GM21367 (cell line): ENCODE measurements at regions not wholly inside any gene's neighbourhood (a gene's known extent, or its start where the extent isn't known, plus 50 kb on each side); places are given as distances from the start of the nearest gene placed in this dataset.
"Not testable (repeated sequence)": the region's sequence is repeated elsewhere in the genome, so short reads cannot be mapped to it uniquely, and the experiment has no call there.

ENCODE experiments used
- ATAC-seq: cut with Tn5 transposase; IDR thresholded peaks from one replicate; pipeline ENCODE4 v1.9.1; 2021; ENCODE audit not compliant: unreplicated experiment

DNA sequence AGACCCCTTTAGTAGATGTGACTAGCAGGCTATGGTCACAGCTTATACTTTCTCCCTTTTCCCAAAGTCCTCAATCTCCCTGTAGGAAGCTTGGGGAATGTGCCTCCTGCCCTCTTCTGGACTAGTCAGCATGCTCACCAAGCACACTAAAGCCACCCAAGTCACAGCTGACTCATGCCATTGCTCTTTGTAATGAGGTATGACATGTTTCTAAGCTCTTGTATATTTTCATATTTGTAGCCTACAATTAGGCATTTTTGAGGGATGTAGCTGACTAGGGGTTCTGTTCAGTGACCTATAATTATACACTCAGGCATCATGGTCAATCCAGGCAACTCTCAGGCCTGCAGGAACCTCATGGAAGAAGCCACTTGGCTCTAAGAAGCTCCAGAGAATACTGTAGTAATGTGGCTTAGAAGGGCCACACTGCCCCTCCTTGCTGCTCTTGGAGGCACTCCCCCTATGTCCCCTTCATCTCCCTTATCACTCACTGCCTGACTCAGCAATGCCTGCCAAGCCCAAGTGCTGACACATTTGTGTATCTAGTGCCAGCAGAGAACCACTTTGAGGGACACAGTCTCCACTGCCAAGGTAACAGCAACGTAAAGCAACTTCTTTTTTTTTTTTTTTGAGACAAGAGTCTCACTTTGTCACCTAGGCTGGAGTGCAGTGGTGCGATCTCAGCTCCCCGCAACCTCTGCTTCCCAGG lies 86.2 kb downstream of the RPL27A start:
- no peak for ATAC-seq

DNA sequence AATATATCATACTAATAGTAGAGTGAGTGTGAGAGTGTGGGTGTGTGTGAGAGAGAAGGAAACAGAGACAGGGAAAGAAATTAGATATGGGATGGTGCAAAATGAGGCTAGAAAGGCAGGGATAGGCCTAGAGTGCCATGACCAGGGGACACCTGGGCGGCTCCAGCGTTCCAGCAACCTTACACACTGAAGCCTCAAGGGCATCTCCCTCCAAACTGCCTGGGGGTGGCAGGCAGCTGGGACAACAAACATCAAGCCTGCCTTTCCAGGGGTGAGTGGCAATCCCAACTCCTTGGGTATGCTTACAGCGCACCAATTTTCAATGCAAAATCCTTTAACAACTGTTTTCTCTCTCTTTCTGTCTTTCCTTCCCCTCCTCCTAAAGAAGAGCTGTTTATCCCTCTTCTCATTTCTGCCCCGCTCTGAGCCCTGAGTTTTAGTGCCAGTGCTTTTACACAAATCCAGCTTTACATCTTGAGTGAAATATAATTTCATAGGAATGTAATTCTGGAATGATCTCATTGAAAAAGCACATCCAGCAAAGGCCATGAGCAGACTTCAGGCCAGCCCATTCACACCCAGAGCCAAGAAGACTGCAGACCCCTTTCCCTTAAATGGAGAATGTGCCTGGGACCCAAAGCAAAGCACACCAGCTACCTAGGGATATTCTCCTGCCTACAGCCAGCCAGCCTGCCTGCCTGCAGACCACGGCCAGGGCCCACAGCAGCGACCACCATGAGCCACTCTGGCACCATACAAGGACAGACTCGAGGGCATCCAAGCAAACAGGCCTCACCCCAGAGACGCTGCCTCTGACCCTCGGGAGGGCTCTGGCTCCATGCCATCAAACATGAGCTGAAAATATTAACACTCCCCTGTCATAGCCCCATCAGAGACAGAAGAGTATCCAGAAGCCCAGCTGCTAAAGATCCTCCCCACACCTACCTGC lies 90.3 kb downstream of the RPL27A start:
- no peak for ATAC-seq

DNA sequence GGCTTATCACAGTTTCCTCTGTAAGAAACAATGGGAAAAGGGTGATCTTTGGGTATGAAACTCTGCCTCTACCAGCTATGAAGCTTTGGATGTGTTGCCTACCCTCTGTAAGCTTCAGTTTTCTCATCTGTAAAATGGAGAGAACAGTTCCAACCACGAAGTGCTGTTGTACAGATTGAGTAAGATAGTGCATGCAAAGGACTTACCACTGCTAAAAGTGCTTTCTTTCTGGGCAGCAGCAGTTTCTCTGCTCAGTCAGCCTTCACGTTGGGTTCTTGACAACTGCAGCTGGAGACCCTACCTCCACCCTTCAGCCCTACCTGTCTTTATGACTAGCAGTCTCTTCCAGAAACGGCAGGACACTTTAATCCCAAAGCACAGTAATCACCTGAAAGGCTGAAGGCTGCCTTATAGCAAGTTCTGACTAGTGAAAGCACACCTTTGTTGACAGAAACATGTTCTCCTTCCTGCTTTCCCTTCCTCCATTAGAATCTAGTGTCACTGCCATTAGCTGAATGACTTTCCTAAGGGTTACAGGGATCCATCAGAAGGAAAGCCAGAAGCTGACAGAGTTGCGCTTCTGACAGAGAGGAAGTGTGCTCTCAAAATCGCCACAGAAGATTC lies 91.4 kb downstream of the RPL27A start:
- no peak for ATAC-seq

DNA sequence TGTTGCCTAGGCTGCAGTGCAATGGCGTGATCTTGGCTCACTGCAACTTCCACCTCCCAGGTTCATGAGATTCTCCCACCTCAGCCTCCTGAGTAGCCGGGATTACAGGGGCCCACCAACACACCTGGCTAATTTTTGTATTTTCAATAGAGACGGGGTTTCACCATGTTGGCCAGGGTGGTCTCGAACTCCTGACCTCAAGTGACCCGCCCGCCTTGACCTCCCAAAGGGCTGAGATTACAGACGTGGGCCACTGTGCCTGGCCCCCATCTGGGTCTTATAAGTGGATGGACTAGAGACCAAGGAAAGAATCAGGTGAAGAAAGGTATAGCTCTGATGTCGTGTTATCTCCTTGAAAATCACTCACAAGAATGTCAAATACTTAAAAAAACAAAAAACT lies 92.3 kb downstream of the RPL27A start:
- ATAC-seq, result not testable (repeated sequence)

DNA sequence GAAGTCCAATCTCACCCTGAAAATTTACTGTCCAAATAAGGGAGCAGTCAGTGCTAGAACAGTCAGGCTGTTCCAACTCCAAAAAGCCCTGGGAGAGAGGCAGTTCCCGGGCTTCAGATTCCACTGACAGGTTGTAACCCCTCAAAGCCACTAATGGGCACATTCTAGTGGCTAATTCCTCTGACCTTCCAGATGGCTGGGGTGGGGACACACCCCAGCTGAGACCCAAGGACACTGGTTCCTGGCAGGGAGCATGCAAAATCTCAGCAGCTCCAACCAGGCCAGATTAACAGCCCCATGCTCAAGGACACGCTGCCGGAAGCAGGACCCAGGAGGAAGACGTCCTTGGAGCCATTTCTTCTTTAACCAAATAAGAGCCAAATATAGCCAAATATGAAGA lies 92.7 kb downstream of the RPL27A start:
- no peak for ATAC-seq

DNA sequence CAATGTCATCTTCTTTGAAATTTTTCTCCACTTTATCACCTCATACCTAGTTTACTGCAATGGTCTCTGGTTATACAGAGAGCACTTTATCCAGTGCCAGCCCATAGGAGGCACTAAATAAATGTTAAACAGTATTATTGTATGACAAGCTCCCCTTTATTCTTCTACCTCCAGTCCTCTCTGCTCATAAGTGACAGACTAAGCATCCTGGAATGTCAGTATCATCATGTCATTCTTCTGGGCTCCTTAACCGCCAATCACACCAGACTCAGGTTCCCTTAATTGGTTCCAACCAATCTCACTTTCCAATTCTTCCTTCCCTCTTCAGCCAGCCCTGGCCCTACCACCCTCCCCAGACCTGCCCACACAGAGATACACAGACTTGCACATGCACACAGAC lies 93.1 kb downstream of the RPL27A start:
- ATAC-seq, result no peak

DNA sequence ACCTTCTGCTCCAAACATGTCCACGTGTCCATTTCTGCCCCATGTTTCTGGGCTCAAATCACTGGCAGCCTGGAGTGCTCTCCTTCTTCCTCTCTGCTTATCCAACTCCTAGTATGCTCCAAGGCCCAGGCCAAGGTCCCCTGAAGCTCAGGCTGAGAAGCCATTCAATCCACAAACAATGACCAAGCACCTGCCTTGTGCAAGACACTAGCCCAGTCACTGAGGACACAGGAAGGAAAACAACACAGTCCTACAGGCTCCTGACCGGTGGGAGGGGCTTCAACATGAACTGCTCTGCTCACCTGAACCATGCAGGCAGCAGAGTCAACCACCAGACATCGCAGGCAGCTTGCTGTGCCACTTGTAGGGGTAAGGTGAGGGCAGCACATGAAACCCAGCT lies 93.6 kb downstream of the RPL27A start:
- ATAC-seq, result no peak

DNA sequence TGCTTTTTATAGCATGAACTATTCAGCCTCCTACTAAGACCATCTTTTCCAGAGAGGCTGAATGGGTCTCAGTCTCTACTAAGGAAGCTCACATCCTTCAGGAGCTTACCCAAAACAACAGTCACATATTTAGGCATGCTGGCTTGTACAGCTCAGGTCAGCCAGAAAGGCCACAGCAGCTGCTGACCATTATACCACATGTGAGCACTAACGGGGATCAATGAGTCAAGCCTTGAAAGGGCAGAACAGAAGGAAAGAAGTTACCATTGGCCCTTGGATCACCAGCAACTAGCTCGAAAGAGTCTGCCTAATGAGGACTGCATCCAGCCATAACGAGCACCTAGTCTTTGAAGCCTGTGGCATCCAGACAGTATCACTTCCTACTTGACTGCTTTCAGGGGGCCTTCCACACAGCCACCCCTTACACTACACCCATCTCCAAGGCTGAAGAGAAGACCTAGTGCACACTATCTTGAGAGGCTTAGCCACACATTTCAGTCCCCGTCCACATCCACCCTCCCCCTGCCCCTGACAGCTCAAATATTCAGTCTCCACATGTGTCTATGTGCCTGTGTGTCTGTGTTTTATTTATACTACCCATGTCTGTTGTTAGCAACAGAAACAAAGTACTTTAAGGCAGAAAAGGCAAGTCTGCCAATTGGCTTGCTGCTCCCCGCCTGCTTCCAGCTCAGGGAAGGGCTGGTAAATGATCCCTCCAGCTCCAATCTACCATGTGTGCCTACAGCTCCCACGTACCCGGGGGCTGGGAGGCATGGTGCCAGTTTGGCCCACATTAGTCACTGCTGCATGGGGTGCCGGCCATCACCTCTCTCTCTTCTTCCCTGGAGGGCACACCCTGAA lies 95.5 kb downstream of the RPL27A start:
- ATAC-seq, result no peak

DNA sequence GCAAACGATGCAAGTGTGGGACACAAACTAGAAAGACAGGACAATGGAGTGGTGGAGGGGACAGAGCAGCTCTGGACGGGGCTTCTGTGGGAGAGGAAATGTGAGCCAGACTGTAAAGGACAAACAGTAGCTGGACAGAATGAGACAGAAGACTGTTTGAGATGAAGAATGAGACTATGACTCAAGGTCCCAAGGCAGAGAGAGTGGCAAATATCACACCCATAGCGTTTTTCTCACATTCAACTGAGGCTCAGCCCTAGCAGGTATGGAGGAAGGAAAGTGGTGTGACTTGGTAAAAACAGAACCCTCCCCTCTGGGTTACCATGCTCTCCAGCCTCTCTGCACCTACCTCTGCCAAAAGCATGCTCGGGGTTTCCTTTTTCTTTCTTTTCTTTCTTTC lies 96.5 kb downstream of the RPL27A start:
- ATAC-seq, result no peak

DNA sequence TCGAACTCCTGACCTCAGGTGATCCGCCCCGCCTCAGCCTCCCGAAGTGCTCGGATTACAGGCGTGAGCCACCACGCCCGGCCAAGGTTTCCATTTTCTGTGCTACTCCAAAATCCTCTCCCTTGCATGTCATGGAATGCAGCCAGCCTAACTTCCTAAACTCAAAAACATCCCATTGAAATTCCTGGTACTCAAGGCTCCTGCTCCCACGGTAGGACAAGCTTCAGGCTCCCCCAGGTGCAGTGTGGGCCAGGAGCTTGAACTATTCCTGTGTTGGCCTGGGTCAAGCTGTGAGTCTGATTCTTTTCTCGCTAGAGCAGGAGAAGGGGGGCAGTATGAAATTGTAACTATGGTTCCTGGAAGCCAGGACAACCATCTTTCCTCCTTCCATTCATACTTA lies 97.1 kb downstream of the RPL27A start:
- ATAC-seq, result no peak

DNA sequence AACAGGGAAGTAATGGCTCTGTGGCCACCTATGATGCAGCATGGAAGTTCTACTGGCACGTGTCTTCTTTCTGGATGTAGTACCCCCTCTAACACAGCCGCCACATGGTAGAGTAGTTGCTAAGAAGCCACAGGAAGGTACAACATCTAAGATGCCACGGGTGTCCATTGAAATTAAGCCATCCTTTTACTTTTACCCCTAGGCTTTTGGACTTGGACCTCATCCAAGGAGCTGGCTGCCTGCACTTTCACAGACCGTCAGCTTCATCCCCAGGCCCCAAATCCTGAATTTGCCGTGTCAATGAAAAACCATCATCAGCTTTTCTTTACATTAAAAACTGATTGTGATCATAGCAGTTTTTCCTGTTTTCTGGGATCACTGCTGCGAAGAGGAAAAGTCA lies 102.4 kb downstream of the RPL27A start:
- no peak for ATAC-seq

DNA sequence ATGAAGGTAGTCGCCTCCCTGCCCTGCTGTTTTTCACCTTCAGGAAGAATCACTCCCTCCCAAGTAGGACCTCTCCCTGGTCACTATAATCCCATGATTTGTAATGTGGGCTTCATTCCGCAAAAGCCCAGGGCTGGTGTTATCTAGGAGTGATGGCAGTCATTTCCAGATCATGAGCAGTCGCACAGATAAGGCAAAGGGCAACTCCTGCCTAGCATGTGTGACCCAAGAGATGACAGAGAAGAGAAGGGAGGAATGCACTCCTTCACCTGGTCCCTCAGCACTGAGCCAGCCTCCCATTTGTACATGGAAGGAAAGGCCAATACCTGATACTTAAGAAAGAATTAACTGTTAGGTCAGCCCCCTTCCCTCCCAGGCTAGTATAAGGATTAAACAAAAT lies 102.9 kb downstream of the RPL27A start:
- ATAC-seq, result no peak

DNA sequence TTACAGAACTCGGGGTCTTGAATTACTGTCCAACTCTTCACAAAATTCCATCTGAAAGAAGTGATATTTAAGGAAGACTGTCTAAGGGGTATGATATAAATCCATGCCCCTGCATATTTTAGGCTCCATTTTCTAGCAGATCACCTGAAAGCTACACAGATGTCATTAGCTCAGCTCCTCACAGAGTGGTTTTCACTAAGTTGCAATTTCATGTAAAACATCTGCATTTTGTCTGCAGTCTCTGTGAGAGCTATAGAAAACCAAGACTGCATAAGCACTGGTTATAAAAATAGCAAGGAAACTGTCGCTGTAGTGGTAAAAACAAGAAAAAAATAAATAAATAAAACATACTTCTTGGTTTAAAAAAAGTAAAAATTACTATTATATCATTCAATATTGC lies 103.4 kb downstream of the RPL27A start:
- ATAC-seq, result no peak

DNA sequence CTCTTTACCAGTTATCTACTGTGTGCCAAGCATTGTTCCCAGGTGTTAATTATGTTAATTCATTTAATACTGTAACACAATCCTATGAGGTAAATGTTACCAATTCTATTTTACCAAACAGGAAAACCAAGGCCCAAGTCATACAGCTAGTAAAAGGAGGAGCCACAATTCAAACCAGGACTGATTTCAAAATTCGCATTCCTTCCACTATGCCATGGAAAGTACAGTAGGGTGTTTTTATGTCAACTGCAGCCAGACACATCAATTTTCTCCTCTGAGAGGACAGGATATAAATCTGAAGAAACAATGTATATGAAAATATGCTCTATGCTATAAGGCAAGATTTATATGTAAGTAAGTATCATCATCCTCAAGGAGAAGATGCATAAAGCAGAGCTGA lies 104.3 kb downstream of the RPL27A start:
- ATAC-seq, result no peak

DNA sequence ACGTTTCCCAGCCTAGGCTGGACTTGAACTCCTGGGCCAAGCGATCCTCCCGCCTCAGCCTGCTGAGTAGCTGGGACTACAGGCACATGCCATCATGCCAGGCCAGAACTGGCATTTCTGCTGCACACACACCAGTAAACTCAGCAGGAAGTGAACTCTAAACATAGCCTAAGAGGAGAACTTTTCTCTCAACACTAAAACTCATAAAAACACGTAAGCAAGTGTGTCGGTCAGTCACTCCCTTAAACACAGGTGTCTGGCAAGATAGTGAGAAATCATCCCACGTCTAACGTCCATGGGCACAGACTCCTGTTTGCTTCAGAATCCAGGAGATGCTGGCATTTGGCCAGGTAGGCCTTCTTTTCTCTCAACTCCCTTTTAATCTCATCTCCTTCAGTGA lies 104.8 kb downstream of the RPL27A start:
- ATAC-seq, result no peak

DNA sequence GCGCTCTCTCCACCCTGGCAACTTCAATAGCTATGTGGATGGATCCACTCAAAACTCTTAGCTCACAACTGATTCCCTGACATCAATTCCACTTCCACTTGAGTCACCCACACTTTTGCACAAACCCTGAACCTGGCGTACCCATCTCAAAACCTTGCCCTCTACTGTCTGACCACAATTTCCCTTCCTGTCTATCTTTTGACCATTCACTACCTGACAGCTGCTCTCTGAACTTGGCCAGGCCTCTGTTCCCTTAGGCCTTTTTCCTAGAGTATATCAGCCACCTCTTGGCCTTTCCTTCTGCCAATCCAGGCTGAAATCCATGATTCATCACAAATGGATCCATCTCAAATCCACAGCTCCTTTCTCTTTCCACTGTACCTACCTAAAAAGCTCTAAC lies 106.0 kb downstream of the RPL27A start:
- ATAC-seq, result no peak

DNA sequence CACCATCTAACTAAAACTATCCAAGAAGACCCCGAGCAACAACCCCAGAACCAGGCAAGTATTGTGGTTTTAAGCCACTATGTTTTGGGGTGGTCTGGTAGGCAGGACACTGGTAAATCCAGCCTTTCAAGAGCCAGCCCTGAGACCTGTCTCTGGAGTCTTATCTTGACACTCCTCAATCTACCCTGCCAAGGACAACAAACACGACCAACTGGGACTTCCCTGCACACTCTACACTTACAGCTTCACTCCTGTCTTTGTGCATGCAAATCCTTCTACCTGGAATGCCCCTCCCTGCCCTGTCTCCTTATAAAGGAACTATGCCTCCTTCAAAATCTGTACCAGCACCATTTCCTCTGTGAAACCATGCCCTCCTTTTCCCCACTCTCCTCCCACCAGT lies 107.3 kb downstream of the RPL27A start:
- ATAC-seq, result no peak

DNA sequence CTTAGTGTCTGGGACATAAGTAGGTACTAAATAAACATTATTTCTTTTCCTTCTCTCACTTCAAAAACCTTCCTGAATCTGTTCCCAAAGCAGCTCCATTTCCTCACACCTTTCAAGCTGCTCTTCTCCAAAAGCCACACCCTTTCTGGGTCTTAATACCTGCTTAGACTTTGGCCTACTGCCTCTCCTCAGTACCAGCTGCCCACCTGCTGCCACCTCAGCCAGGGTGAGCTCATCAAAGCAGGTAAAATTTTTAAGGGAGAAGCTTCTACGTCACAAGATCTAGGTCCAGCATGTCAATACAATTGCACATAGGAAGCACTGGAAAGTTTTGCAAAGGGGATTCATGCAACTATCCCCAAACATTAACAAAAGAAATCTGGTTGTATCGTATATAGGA lies 108.4 kb downstream of the RPL27A start:
- ATAC-seq, result no peak

DNA sequence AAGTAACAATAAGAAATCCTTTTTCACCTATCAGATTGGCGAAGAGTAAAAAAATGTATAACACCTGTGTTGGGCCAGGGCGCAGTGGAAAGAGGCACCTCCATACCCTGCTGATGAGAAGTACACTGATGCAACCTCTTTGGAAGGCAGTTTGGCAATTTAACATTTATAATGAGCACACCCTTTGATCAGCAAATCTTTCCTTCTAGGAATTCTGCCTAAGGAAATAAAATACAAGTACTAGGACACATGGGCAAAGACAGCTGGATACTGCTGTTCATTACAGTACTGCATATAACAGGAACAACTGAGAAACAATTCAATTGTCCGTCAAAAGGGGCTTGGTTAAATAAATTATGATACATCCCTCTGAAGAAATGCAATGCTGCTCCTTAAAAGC lies 110.1 kb downstream of the RPL27A start:
- ATAC-seq, result no peak

DNA sequence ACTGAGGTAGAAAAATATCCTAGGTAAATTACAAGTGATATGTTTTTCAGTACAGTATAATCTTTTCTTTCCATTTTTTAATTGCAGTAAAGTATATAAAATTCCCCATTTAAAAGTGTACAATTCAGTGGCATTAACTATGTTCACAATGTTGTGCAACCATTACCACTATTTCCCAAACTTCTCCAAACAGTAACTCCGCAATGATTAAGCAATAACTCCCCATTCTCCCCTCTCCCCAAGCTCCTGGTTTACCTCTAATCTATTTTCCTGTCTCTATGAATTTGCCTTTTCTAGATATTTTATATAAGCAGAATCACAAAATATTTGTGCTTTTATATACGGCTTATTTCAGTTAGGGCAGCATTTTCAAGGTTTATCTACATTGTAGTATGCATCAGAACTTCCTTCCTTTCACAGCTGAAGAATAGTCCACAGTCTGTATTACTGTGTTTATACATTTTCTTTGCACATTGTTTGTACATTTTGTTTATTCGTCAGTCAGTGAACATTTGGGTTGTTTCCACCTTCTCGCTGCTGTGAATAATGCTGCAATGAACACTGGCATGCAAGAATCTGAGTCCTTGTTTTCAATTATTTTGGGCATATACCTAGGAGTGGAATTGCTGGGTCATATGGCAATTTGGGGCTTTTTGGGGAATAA lies 110.7 kb downstream of the RPL27A start:
- ATAC-seq, result no peak

DNA sequence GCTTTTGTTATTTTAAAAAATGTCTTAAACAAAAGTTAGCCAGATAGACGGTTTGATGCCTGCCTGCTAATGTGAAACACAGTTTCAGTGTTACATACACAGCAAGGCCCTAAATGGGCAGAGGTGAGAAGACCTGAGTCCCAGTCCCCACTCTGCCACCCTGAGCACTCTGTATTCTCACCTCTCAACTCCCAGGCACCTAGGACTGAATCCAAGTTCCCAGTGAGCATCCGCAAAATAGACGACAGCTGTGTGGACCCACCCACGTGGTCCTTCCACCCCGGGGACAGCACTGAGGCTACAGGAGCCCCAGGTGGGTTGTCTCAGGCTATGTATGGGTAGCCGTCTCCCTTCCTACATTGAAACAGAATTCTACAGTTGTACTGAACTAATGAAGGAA lies 111.5 kb downstream of the RPL27A start:
- ATAC-seq, result no peak
